ENCODE measurements at regions not wholly inside any gene's neighbourhood (a gene's known extent, or its start where the extent isn't known, plus 50 kb on each side); places are given as distances from the start of the nearest gene placed in this dataset.

GRCh38 chr10:43938810-43939209, 290.1 kb upstream of the ZNF32 start:
- TF ChIP-seq POLR2A (IDR thresholded peaks at IDR 0.05; ENCODE audit: low read depth): no peak
- no peak for TF ChIP-seq POLR2AphosphoS5 (IDR thresholded peaks at IDR 0.05)
